IMR-90 (cell line): ENCODE measurements at regions not wholly inside any gene's neighbourhood (a gene's known extent, or its start where the extent isn't known, plus 50 kb on each side); places are given as distances from the start of the nearest gene placed in this dataset.

Experiments
- BHLHE40 ChIP-seq: fragments of 150-350 bp; IDR thresholded peaks from 2 replicates; pipeline ENCODE4 v1.6.1; 2016; ENCODE audit warnings: mild to moderate bottlenecking, low read depth, low read length
- CTCF ChIP-seq: conservative IDR thresholded peaks from 2 replicates; pipeline ENCODE4 v1.5.1; 2012; ENCODE audit warnings: mild to moderate bottlenecking, low read depth, low read length, improper control_type of control experiment
- ELK1 ChIP-seq: fragments of 150-350 bp; IDR thresholded peaks from 2 replicates; pipeline ENCODE4 v1.6.1; 2016; ENCODE audit warnings: low read depth, mild to moderate bottlenecking, low read length, moderate library complexity, borderline replicate concordance
- FOS ChIP-seq: fragments of 150-350 bp; IDR thresholded peaks from 2 replicates; pipeline ENCODE4 v1.6.1; 2016; ENCODE audit warnings: low read depth, low read length
- MAFK ChIP-seq: IDR thresholded peaks from 2 replicates; pipeline ENCODE4 v1.6.1; 2012; ENCODE audit warnings: low read depth, low read length, improper control_type of control experiment
- MAZ ChIP-seq: IDR thresholded peaks from 2 replicates; pipeline ENCODE4 v1.6.1; 2012; ENCODE audit warnings: low read depth, mild to moderate bottlenecking, low read length, improper control_type of control experiment, moderate library complexity, borderline replicate concordance
- MXI1 ChIP-seq: IDR thresholded peaks from 2 replicates; pipeline ENCODE4 v1.6.1; 2012; ENCODE audit warnings: low read depth, mild to moderate bottlenecking, low read length, moderate library complexity, borderline replicate concordance
- NFE2L2 ChIP-seq: fragments of 150-350 bp; IDR thresholded peaks from 2 replicates; pipeline ENCODE4 v1.6.1; 2016; ENCODE audit warnings: low read depth, mild to moderate bottlenecking, low read length
- POLR2A ChIP-seq: IDR thresholded peaks from 2 replicates; pipeline ENCODE4 v1.6.1; 2012; ENCODE audit warnings: mild to moderate bottlenecking, low read depth, low read length
- RCOR1 ChIP-seq: IDR thresholded peaks from 2 replicates; pipeline ENCODE4 v1.6.1; 2012; ENCODE audit warnings: mild to moderate bottlenecking, low read length, improper control_type of control experiment; ENCODE audit not compliant: insufficient replicate concordance
- USF2 ChIP-seq: fragments of 150-350 bp; IDR thresholded peaks from 2 replicates; pipeline ENCODE4 v1.6.1; 2017; ENCODE audit warnings: mild to moderate bottlenecking, antibody characterized with exemption, low read length, low read depth

- no peak for TF ChIP-seq POLR2A
- no peak for TF ChIP-seq CTCF
- no peak for TF ChIP-seq MAFK
- no peak for TF ChIP-seq ELK1
- no peak for TF ChIP-seq FOS
- no peak for TF ChIP-seq USF2
- TF ChIP-seq MXI1, result no peak
- TF ChIP-seq NFE2L2, result no peak
- TF ChIP-seq BHLHE40, result no peak
- no peak for TF ChIP-seq RCOR1
- no peak for TF ChIP-seq MAZ
Observed at GRCh38 chr10:88064608-88065382, 201.4 kb downstream of the PTEN start.
